GM21447 (cell line): ENCODE measurements at regions not wholly inside any gene's neighbourhood (a gene's known extent, or its start where the extent isn't known, plus 50 kb on each side); places are given as distances from the start of the nearest gene placed in this dataset.
"Not testable (repeated sequence)": the region's sequence is repeated elsewhere in the genome, so short reads cannot be mapped to it uniquely, and the experiment has no call there.

Source experiments
- ATAC-seq: cut with Tn5 transposase; IDR thresholded peaks from one replicate; pipeline ENCODE4 v1.9.1; 2021; ENCODE audit not compliant: unreplicated experiment

DNA sequence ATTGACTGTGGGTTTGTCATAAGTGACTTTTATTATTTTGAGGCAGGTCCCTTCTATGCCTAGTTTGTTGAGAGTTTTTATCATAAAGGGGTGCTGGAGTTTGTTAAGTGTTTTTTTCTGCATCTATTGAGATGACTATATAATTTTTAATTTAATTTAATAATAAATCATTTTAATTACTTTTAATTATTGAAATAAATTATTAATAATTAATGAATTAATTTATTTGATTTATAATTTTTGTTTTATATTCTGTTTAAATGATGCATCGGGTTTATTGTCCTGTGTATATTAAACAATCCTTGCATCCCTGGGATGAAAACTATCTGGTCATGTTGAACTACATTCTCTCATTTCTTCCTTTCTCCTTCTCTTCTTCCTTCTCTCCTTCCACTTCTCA, 1352.2 kb upstream of the PRR20A start:
- no peak for ATAC-seq

DNA sequence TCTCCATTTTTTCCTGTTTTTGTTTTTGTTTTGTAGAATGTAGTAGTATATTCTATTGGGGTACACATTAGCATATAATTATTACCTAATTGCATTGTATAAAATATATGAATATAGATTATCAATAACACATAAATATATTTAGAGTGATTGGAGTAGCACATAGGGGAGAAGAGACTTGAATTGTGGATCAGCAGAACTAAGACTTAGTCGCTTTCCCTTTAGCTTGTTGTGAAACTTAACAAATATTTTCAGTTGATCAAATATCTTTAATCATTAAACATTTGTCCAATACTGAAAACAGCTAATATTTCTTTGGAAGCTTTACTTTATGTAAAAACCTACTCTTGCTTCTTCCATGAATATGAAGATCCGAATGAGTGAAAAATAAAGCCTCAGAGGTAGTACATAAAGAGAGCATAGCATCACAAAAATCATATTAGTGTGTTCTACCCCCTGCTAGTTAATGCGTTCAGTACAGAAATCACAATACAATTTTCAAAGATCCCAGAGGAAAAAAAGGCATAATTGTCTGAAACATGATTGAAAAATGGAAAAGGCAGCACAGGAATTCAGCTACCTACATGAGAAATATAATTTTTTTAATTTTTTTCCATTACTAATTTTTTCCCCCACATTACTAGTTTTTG, 1348.0 kb upstream of the PRR20A start:
- no peak for ATAC-seq

DNA sequence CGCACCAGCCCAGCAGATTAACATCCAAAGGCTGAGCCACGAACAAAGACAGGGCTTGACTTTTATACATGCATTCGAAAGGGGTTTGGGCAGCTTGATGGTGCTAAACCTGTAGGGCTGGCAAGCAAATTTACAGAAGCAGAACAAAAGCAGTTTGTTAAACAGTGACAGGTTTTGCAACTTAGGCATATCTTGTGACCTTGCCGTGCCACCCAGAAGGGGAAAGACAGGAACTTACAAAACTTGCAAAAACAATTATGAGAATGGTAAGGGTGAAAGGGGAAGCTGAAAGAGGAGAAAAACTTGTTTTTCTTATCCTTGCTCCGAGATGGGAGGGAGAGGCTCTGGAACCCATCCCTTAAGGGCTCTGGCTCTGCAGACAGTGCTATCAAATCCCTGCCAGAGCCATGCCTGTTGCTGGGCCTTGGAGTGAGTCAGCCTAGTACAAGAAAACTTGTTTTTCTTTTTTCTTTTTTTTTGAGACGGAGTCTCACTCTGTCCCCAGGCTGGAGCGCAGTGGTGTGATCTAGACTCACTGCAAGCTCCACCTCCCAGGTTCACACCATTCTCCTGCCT, 1325.2 kb upstream of the PRR20A start:
- no peak for ATAC-seq

DNA sequence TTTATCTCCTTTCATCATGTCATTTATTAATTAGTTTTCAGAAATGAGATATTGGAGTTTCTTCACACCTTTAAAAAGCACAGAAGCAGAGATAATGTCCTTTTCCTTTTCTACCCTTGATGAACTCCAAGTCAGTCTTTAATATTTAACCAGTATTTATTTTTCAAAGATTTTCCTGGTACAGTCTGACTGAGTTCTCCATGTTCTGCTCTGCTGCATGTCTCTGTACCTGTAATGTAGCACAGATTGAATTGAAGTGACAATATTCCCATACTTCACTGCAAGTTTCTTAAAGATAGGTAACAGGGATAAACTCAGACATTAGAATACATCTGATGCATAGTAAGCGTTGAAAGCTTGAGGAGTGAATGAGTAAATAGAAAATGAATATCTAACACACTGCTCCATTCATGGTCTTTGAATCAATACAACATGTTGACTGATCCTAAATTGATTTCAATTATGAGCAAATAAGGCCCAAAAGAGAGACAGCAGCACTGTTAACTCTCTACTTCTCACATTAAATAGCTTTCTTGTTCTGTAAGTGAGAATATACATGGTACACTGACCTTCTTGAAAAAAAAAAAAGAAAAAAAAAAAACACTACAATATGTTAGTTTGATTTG, 1323.6 kb upstream of the PRR20A start:
- ATAC-seq = no peak

DNA sequence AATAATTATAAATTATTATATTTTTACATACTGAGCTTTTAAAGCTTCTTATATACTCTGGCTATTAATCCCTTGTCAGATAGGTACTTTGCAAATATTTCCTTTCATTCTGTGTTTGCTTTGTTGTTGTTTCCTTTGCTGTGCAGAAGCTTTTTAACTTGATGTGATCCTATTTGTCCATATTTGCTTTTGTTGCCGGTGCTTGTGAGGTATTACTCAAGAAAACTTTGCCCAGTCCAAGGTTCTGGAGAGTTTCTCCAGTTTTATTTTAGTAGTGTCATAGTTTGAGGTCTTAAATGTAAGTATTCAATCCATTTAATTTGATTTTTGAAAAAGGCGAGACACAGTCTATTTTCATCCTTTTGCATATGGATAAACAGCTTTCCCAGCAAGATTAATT, 1319.9 kb upstream of the PRR20A start:
- ATAC-seq = no peak

DNA sequence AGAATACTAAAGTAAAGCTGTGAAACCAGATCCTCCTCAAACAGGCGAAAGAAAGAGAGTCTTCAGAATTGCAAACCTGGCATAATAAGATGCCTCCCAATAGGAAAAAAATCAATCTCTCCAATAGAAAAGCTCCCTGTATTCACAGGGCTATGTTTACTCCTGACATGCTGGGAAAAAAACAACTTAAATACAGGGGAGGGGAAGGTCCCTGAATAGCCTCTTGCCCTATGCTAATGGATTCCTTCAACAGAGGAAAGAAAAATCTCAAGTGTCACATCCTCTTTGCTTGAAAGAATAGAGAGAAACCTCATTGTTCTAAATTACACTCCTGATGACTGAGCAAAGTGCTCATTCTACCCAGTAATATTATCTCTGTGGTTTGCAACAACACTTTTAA, 1271.1 kb upstream of the PRR20A start:
- ATAC-seq = no peak

DNA sequence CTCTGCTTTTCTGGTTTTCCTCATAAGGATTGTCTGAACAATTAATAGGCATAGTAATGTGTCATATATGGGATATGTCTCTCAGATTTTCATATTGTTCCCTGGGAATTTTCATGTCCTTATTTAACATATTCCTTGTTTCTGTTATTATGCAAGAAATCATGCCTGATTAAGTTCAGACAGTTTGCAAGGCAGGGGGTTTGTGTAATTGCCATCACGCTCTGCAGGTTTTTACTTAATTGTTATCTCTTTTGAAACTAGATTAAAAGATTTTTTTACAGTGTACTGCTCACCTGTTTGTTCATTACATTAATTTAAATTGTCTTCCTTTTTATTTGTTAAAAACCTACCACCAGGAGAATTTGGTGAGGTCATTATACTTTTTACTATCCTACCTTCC, 1253.2 kb upstream of the PRR20A start:
- ATAC-seq = no peak

DNA sequence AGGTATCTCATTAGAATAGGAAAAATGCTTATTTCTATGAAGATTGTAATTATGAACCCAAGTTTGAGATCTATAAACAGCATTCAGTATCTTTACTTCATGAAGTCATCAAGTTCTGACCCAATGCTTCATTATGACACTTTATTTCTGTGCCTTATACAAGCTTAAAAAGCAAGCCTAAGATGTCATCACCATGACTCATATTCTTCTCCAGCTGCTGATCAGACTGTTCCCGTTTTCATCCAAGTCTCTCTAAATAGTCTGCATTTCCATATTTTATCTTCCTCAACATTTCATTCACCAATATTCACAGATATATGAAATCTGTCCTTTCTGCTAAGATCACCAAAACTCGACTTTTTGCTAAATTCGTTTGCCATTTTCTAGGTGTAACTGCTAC, 1247.2 kb upstream of the PRR20A start:
- no peak for ATAC-seq

DNA sequence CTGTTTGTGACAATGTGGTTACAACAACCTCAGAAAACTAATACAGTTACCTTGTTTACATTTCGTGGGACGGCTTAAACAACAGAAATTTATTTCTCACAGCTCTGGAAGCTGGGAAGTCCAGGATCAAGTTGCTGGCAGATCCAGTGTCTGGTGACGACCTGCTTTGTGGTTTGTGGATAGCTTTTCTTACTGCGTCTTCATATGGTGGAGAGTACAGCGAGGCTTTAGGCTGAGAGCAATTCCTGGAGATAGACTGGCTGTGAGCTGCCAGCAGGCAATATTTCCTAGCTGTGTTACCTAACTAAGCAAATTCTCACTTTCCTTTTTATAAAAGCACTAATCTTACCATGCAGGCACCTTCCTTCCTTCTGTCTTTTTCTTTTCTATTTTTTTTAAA, 1203.5 kb upstream of the PRR20A start:
- no peak for ATAC-seq

DNA sequence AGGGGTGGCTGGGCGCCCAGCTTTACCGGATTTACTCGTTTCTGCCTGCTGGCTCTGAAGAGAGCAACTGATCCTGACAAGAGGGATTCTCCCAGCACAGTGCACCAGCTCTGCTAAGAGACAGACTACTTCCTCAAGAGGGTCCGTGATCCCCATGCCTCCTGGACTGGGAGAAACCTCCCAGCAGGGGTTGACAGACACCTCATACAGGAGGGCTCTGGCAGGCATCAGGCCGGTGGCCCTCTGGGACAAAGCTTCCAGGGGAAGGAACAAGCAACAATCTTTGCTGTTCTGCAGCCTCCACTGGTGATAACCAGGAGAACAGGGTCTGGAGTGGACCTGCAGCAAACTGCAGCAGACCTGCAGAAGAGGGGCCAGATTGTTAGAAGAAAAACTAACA, 1192.5 kb upstream of the PRR20A start:
- no peak for ATAC-seq

DNA sequence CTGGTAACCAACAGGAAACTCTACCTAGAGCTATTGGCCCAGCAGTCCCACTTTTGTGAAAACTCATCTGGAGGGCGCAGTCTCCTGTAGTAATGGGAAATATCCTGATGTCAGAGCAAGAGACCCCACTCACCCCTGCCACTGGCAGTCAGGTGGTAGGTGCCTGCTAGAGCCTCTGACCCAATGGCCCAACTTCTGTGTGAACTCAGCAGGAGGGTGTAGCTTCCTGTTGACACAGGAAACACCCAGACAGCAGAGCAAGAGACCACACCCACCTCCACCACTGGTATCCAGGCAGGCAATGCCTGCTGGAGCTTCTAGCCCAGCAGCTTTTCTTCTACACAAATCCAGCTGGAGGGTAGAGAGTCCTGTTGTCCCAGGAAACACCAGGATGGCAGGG, 1176.8 kb upstream of the PRR20A start:
- no peak for ATAC-seq

DNA sequence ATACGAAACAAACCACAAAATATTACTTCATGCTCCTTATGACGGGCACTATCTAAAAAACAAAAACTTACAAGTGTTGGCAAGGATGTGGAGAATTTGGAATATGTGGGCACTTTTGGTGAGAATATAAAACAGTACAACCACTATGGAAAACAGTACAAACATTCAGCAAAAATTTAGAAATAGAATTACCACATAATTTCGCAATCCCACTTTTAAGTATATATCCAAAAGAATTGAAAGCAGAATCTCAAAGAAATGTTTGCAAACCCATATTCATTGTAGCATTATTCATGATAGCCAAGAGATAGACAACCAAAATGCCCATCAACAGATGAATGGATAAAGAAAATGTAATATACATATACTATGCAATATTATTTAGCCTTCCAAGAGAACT, 1173.7 kb upstream of the PRR20A start:
- no peak for ATAC-seq

DNA sequence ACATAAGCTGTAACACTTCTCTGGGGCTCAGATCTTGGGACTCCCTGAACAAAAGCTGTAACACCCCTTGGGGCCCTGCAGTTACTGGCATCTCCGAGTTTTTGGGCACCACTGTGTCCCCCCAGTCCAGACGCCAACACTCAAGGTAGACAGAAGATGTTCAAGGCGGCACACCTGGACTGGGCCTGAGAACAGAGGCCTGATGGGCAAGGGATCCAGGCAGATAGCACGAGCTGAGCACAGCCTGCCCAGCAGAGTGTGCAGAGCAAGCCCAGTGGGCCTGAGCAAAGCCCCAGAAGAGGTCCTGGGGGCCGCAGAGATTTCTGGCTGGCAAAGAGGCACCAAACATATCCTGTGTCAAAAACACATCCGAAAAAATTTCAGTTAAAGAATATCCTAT, 1163.3 kb upstream of the PRR20A start:
- ATAC-seq = no peak

DNA sequence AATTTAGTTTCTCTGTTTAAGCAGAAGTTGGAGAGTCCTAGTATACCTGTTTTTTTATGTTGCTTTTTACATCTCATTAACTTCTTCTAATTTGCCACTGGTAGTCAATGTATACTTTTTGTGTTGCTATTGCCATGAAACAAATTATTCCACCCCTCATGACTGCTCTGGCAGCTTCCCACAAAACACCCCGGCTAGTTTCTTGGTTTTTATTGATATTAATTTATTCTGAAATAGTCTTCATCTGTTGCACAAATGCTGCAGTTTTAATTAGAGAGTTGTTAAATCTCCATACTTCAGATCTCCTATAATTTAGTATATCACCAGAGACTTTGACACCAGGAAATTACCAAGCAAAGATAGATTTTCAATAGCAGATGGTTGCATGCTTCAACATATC, 1159.3 kb upstream of the PRR20A start:
- no peak for ATAC-seq

DNA sequence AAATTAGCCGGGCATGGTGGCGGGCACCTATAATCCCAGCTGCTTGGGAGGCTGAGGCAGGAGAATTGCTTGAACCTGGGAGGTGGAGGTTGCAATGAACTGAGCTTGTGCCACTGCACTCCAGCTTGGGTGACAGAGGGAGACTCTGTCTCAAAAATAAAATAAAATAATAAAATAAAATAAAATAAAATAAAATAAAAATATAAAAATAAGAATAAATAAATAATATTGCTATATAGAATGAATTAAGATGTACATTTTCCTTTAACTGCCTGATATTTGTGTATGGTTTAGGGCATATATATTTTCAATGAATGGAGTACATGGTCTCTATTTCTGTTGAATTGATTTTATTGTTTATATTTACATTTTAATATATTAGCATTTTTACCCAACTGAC, 1156.7 kb upstream of the PRR20A start:
- not testable (repeated sequence) for ATAC-seq

DNA sequence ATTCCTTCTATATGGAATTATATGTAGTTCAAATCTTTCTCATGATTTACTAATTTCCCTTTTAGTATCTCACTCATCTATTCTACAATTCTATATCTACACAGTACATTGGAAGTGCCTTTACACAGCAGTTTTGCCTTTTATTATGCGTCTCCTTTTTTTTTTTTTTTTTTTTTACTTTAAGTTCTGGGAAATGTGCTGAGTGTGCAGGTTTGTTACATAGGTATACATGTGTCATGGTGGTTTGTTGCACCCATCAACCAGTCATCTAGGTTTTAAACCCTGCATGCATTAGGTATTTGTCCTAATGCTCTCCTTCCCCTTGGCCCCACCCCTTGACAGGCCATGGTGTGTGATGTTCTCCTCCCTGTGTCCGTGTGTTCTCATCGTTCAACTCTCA, 1150.1 kb upstream of the PRR20A start:
- ATAC-seq = no peak

DNA sequence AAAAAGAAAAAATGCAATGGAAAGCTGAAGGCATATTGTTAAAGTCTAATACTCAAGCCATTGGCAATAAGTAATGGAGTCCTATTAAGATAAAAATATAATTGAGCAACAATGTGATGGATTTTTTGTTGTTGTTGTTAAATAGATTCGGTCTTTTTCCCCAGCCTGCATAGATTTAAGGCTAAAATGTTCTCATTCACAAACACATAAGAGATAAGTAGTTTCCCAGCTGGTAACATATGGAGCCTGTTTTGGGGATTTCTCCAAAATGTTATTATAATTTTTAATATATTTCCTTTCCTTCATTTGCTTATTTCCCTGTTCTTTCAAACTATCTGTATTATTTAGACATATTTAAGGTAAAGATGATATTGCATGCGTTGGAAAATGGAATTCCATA, 1149.1 kb upstream of the PRR20A start:
- no peak for ATAC-seq

DNA sequence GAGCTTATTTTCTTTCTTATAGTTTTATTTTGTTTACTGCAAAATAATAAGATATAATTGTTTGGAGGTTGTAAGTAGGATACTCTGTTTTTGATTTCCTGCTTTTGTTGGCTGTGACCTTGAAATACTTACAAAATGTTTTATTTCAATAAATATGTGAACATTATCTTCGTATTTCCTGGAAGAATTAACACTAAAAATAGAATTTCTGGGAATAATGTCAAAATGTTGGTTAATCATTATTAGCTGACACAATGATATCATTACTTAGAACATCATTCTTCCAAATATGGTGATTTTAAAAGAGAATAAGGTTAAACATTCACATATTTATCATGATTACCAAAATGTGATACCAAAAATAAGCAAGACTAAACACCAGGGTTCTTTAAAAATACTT, 1148.6 kb upstream of the PRR20A start:
- no peak for ATAC-seq

DNA sequence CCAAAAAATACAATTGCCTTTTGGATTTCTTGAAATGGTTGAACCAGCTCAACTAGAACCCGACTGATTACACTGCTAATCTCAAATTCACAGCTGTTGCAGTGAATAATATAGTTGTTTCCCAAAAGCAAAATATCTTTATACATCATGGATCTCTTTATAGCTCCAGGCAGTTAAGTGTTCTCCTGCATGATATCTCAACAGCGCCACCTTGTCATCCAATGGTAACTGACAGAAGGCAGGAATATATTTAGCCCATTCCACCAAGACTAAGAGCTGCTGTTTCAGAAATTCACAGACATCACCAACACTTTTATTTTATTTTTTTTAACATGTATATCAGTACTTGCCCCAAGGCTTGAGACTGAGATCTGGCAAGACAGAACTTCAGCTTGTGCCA, 1141.0 kb upstream of the PRR20A start:
- ATAC-seq = no peak

DNA sequence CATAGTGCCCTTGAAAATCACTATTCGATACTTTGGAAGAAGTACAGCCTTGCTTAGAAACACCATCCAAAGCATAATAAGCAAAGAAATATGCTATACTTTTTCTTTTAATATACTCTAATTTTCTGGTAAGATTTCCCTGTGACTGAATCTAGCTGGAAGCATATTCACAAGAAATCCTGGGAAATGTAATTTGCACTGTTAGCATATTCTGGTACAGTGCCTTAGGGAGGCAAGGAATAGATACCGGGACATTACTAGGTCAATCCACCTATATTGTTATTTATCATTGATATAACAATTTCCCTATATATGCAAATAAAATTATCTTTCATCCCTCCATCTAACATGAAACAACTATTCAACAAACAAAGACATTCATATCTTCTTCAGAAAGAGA, 1131.3 kb upstream of the PRR20A start:
- no peak for ATAC-seq

DNA sequence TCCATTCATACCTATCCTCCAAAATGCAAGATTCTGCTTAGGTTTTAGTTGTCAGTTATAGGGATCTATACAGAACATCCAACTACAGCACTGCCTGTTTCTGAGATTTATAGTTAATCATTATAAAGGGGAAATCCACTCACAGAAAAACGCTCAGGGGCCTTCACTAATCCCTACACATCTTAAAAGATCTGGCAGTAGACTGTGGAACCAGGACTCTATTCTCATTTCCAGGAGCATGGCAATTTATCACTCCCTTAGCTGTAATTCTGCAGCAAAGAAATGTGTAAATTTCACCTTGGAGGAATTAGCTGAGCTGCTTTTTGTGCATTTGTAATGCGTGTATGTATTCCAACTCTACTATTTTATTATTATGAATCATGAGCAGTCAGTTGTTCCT, 1128.1 kb upstream of the PRR20A start:
- ATAC-seq = no peak

DNA sequence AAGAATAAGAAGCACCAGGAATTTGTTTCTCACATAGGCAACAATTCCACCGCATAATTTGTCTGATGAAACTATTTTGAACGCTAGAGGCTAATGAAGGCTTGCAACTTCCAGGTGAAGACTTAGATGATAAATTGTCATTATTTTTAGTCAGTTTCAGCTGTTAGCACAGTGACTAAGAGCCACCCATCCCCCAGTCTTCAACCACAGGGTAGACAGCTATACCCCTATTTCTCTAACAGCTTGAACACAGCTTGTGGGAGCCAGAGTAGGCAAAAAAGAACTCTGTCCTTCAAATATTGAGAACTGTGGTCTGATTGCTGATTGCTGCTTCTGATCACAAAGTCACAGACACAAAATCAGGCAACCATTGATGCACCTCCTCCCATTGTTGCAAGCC, 1124.8 kb upstream of the PRR20A start:
- ATAC-seq = no peak

DNA sequence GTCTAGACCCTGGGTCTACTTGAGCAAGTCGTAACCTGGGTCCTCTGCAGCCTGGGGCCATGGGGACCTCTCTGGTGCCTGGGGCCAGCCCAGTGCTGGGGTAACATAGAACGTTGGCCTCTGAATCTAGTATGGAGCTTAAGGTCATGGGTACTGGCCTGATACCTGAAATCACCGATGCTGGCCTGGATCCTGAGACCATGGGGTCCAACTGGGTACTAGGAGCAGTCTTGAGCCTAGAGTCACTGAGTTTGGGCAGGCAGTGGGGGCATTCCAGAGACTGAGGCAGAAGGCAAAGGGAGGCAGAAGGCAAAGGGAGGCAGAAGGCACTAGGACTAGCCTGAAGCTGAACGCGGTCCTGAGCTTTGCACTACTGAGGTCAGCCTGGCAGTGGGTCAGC, 1121.1 kb upstream of the PRR20A start:
- no peak for ATAC-seq
